ENCODE measurements at regions not wholly inside any gene's neighbourhood (a gene's known extent, or its start where the extent isn't known, plus 50 kb on each side); places are given as distances from the start of the nearest gene placed in this dataset.

- TF ChIP-seq, protein P1, sequence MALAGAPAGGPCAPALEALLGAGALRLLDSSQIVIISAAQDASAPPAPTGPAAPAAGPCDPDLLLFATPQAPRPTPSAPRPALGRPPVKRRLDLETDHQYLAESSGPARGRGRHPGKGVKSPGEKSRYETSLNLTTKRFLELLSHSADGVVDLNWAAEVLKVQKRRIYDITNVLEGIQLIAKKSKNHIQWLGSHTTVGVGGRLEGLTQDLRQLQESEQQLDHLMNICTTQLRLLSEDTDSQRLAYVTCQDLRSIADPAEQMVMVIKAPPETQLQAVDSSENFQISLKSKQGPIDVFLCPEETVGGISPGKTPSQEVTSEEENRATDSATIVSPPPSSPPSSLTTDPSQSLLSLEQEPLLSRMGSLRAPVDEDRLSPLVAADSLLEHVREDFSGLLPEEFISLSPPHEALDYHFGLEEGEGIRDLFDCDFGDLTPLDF (CRISPR knock-in tag; IDR thresholded peaks at IDR 0.05): no peak
These were observed 64.3 kb upstream of the FZD7 start (continued) for GRCh38 chr2:201969241-201969937.

- ChIA-PET CTCF (ENCODE audit: low intra/inter-chr PET ratio) (no interaction called here), POLR2A (interaction anchor here (0.7 kb wide), 1 partner anchor 19 kb away, joined by 5 read pairs; no protein-coding TSS in a partner anchor)
- H3K4me2 ChIP-seq (ENCODE audit: insufficient read depth, low read length): no peak overlapping the region
- in situ Hi-C loops (cut with MboI): no loop called here
- no peaks in the 10 kb centered on the region for H4K20me1 ChIP-seq (replicated peaks; ENCODE audit: control insufficient read depth, insufficient read depth, low read length)
- 0% methylated on average over 11 of the region's 12 CpGs for WGBS (ENCODE audit: insufficient coverage, low coverage, missing lambda C conversion rate)
- no peaks in the 10 kb centered on the region for H3K4me1 ChIP-seq (replicated peaks in 1 of 2; ENCODE audit: control insufficient read depth in 2 of 2, insufficient read depth in 2 of 2, low read length in 2 of 2)
- H3K4me3 ChIP-seq: no peak overlapping the region
- no peak overlapping the region for H3K9ac ChIP-seq (ENCODE audit: insufficient read depth in 1 of 2, low read depth in 2 of 2, low read length in 2 of 2)
- no peaks in the 10 kb centered on the region for H3K79me2 ChIP-seq (ENCODE audit: control insufficient read depth, insufficient read depth, low read length)
- no peak for FAIRE-seq
- no peaks in the 10 kb centered on the region for H3K36me3 ChIP-seq (ENCODE audit: control insufficient read depth, insufficient read depth, low read length)
- no peaks in the 10 kb centered on the region for H3K9me1 ChIP-seq (ENCODE audit: control insufficient read depth, insufficient read depth, low read length)
- DNase-seq (ENCODE audit: extremely low read depth in 1 of 4, low spot score in 3 of 4): no peak
- no peak overlapping the region for H3K27ac ChIP-seq (ENCODE audit: extremely low read depth, low read depth, low read length)
- H3K27me3 ChIP-seq (ENCODE audit: control insufficient read depth in 2 of 2, insufficient read depth in 2 of 2, low read length in 2 of 2): peaks cover 17 to 60% of the 10 kb centered on the region in 2 experiments; a peak in 4 of 5 replicates
- ATAC-seq: no peak
- H2AFZ ChIP-seq (ENCODE audit: low read depth, low read length): no peak overlapping the region
- intact Hi-C loops (cut with micrococcal nuclease): no loop called here
- BruUV-seq (replicated peaks): no TSS peak
- H3K9me3 ChIP-seq (replicated peaks; ENCODE audit: control insufficient read depth, insufficient read depth, low read depth, low read length): no peaks in the 10 kb centered on the region
- TF ChIP-seq ZNF143 (CRISPR knock-in tag; IDR thresholded peaks at IDR 0.05) (no peak), MECOM (CRISPR knock-in tag; IDR thresholded peaks at IDR 0.05) (no peak), ZNF778 (CRISPR knock-in tag; IDR thresholded peaks at IDR 0.05) (no peak), NCOA6 (IDR thresholded peaks at IDR 0.05) (no peak), ZNF699 (CRISPR knock-in tag; IDR thresholded peaks at IDR 0.05; ENCODE audit: insufficient replicate concordance) (no peak), EZH2 (IDR thresholded peaks at IDR 0.05; ENCODE audit: borderline replicate concordance, low read depth, low read length) (no peak), STAT5B (CRISPR knock-in tag; IDR thresholded peaks at IDR 0.05) (no peak)
- TF ChIP-seq, protein P2, sequence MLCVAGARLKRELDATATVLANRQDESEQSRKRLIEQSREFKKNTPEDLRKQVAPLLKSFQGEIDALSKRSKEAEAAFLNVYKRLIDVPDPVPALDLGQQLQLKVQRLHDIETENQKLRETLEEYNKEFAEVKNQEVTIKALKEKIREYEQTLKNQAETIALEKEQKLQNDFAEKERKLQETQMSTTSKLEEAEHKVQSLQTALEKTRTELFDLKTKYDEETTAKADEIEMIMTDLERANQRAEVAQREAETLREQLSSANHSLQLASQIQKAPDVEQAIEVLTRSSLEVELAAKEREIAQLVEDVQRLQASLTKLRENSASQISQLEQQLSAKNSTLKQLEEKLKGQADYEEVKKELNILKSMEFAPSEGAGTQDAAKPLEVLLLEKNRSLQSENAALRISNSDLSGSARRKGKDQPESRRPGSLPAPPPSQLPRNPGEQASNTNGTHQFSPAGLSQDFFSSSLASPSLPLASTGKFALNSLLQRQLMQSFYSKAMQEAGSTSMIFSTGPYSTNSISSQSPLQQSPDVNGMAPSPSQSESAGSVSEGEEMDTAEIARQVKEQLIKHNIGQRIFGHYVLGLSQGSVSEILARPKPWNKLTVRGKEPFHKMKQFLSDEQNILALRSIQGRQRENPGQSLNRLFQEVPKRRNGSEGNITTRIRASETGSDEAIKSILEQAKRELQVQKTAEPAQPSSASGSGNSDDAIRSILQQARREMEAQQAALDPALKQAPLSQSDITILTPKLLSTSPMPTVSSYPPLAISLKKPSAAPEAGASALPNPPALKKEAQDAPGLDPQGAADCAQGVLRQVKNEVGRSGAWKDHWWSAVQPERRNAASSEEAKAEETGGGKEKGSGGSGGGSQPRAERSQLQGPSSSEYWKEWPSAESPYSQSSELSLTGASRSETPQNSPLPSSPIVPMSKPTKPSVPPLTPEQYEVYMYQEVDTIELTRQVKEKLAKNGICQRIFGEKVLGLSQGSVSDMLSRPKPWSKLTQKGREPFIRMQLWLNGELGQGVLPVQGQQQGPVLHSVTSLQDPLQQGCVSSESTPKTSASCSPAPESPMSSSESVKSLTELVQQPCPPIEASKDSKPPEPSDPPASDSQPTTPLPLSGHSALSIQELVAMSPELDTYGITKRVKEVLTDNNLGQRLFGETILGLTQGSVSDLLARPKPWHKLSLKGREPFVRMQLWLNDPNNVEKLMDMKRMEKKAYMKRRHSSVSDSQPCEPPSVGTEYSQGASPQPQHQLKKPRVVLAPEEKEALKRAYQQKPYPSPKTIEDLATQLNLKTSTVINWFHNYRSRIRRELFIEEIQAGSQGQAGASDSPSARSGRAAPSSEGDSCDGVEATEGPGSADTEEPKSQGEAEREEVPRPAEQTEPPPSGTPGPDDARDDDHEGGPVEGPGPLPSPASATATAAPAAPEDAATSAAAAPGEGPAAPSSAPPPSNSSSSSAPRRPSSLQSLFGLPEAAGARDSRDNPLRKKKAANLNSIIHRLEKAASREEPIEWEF (CRISPR knock-in tag; IDR thresholded peaks at IDR 0.05): no peak
- TF ChIP-seq, protein P3, sequence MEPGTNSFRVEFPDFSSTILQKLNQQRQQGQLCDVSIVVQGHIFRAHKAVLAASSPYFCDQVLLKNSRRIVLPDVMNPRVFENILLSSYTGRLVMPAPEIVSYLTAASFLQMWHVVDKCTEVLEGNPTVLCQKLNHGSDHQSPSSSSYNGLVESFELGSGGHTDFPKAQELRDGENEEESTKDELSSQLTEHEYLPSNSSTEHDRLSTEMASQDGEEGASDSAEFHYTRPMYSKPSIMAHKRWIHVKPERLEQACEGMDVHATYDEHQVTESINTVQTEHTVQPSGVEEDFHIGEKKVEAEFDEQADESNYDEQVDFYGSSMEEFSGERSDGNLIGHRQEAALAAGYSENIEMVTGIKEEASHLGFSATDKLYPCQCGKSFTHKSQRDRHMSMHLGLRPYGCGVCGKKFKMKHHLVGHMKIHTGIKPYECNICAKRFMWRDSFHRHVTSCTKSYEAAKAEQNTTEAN (CRISPR knock-in tag; IDR thresholded peaks at IDR 0.05): no peak
These were observed 63.5 kb upstream of the FZD7 start for GRCh38 chr2:201969938-201970785.

All from K562 (cell line).